ENCODE measurements at regions not wholly inside any gene's neighbourhood (a gene's known extent, or its start where the extent isn't known, plus 50 kb on each side); places are given as distances from the start of the nearest gene placed in this dataset.

GRCh38 chr7:70886547-70886946 is 245.4 kb upstream of the GALNT17 start:
- TF ChIP-seq MAX (IDR thresholded peaks at IDR 0.05) (no peak), EGR1 (IDR thresholded peaks at IDR 0.05) (no peak), RAD21 (IDR thresholded peaks at IDR 0.05; ENCODE audit: low read depth) (no peak), TAF1 (IDR thresholded peaks at IDR 0.05; ENCODE audit: low read depth) (no peak), CREB1 (IDR thresholded peaks at IDR 0.05; ENCODE audit: low read depth) (no peak), YY1 (IDR thresholded peaks at IDR 0.05; ENCODE audit: low read depth) (no peak), EP300 (IDR thresholded peaks at IDR 0.05; ENCODE audit: borderline replicate concordance) (no peak), CEBPB (IDR thresholded peaks at IDR 0.05) (no peak), NFIC (IDR thresholded peaks at IDR 0.05) (no peak), ZBTB7A (IDR thresholded peaks at IDR 0.05; ENCODE audit: low read depth) (no peak), TEAD4 (IDR thresholded peaks at IDR 0.05) (no peak), FOXM1 (IDR thresholded peaks at IDR 0.05; ENCODE audit: borderline replicate concordance, low read depth) (no peak)
- TF ChIP-seq, protein P1, sequence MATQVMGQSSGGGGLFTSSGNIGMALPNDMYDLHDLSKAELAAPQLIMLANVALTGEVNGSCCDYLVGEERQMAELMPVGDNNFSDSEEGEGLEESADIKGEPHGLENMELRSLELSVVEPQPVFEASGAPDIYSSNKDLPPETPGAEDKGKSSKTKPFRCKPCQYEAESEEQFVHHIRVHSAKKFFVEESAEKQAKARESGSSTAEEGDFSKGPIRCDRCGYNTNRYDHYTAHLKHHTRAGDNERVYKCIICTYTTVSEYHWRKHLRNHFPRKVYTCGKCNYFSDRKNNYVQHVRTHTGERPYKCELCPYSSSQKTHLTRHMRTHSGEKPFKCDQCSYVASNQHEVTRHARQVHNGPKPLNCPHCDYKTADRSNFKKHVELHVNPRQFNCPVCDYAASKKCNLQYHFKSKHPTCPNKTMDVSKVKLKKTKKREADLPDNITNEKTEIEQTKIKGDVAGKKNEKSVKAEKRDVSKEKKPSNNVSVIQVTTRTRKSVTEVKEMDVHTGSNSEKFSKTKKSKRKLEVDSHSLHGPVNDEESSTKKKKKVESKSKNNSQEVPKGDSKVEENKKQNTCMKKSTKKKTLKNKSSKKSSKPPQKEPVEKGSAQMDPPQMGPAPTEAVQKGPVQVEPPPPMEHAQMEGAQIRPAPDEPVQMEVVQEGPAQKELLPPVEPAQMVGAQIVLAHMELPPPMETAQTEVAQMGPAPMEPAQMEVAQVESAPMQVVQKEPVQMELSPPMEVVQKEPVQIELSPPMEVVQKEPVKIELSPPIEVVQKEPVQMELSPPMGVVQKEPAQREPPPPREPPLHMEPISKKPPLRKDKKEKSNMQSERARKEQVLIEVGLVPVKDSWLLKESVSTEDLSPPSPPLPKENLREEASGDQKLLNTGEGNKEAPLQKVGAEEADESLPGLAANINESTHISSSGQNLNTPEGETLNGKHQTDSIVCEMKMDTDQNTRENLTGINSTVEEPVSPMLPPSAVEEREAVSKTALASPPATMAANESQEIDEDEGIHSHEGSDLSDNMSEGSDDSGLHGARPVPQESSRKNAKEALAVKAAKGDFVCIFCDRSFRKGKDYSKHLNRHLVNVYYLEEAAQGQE (IDR thresholded peaks at IDR 0.05; ENCODE audit: low read depth): no peak
- TF ChIP-seq, protein P2, sequence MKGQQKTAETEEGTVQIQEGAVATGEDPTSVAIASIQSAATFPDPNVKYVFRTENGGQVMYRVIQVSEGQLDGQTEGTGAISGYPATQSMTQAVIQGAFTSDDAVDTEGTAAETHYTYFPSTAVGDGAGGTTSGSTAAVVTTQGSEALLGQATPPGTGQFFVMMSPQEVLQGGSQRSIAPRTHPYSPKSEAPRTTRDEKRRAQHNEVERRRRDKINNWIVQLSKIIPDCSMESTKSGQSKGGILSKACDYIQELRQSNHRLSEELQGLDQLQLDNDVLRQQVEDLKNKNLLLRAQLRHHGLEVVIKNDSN (IDR thresholded peaks at IDR 0.05): no peak

Measured in Ishikawa (cell line).